Keratinocyte (primary cell): ENCODE measurements at regions not wholly inside any gene's neighbourhood (a gene's known extent, or its start where the extent isn't known, plus 50 kb on each side); places are given as distances from the start of the nearest gene placed in this dataset.

ENCODE experiments used
- DNase-seq: peaks from one replicate; pipeline ENCODE4 v3.0.0-alpha.2; 2011; ENCODE audit warnings: low read depth, missing footprints, low spot score
- FAIRE-seq: peaks from 2 replicates; lab custom pipeline; 2011; peaks lifted over from hg19 to GRCh38; lab: Jason Lieb, UNC
- H2AFZ ChIP-seq: 2 replicates; pipeline ENCODE4 v1.6.0; 2012; ENCODE audit warnings: low read length, control low read depth, inconsistent platforms; ENCODE audit not compliant: control insufficient read depth
- H3K27ac ChIP-seq: 2 replicates; pipeline ENCODE4 v1.5.1; 2011; ENCODE audit warnings: low read length; ENCODE audit not compliant: control insufficient read depth, insufficient read depth
- H3K27me3 ChIP-seq: 3 replicates; pipeline ENCODE4 v1.6.0; 2011; ENCODE audit warnings: low read length; ENCODE audit not compliant: control insufficient read depth, insufficient read depth; ENCODE audit errors: extremely low read depth
- H3K36me3 ChIP-seq, 2 experiments: 2 replicates in 1 of 2; 3 replicates in 1 of 2; pipeline ENCODE4 v1.5.1; 2011; ENCODE audit warnings: low read length in 2 of 2, mild to moderate bottlenecking in 1 of 2; ENCODE audit not compliant: control insufficient read depth in 2 of 2, insufficient read depth in 2 of 2; ENCODE audit errors: extremely low read depth in 1 of 2
- H3K4me1 ChIP-seq: 3 replicates; pipeline ENCODE4 v1.5.1; 2011; ENCODE audit warnings: low read length; ENCODE audit not compliant: control insufficient read depth, insufficient read depth; ENCODE audit errors: extremely low read depth
- H3K4me2 ChIP-seq: 3 replicates; pipeline ENCODE4 v1.6.0; 2011; ENCODE audit warnings: low read depth, low read length; ENCODE audit not compliant: control insufficient read depth, insufficient read depth; ENCODE audit errors: extremely low read depth
- H3K4me3 ChIP-seq, 3 experiments: fragments of 200-600 bp in 1 of 3; sonication (generic) in 1 of 3; 2 replicates in 2 of 3; 3 replicates in 1 of 3; pipeline ENCODE4 v1.5.1; 2011 to 2016; ENCODE audit warnings: low read length in 3 of 3, mild to moderate bottlenecking in 3 of 3, control low read depth in 2 of 3, inconsistent platforms in 1 of 3, low read depth in 1 of 3, mixed read lengths in 1 of 3, mixed run types in 1 of 3, moderate library complexity in 1 of 3; ENCODE audit not compliant: control insufficient read depth in 2 of 3, insufficient read depth in 2 of 3; ENCODE audit errors: extremely low read depth in 1 of 3
- H3K79me2 ChIP-seq: 2 replicates; pipeline ENCODE4 v1.6.0; 2012; ENCODE audit warnings: low read length; ENCODE audit not compliant: control insufficient read depth, insufficient read depth
- H3K9ac ChIP-seq: 3 replicates; pipeline ENCODE4 v1.6.0; 2011; ENCODE audit warnings: low read length; ENCODE audit not compliant: control insufficient read depth, insufficient read depth; ENCODE audit errors: extremely low read depth
- H3K9me1 ChIP-seq: 3 replicates; pipeline ENCODE4 v1.6.0; 2011; ENCODE audit warnings: low read length; ENCODE audit not compliant: control insufficient read depth, insufficient read depth; ENCODE audit errors: extremely low read depth
- H3K9me3 ChIP-seq: 2 replicates; pipeline ENCODE4 v1.5.1; 2012; ENCODE audit warnings: low read depth, low read length; ENCODE audit not compliant: control insufficient read depth
- H4K20me1 ChIP-seq: 3 replicates; pipeline ENCODE4 v1.6.0; 2011; ENCODE audit warnings: low read length; ENCODE audit not compliant: control insufficient read depth, insufficient read depth; ENCODE audit errors: extremely low read depth
- EZH2 ChIP-seq: IDR thresholded peaks from one replicate; pipeline ENCODE4 v1.6.1; 2012; ENCODE audit warnings: inconsistent platforms, mild to moderate bottlenecking, low read length, moderate library complexity
- dilution Hi-C: fragments of 300-500 bp; cut with MboI; formaldehyde crosslinking; loops from one replicate; pipeline ENCODE4 v1.7.0; 2020; ENCODE audit warnings: low sequenced_read_pairs; ENCODE audit not compliant: extremely low pct_ligation_motif_present
- TF ChIP-seq, protein P1 (sequence below), 3 experiments: IDR thresholded peaks in 1 of 3; conservative IDR thresholded peaks in 1 of 3; optimal IDR thresholded peaks in 1 of 3; 2 replicates in 2 of 3; 3 replicates in 1 of 3; pipeline versions ENCODE3 to v1.5.1; 2011; ENCODE audit warnings: low read length in 3 of 3, mild to moderate bottlenecking in 3 of 3, moderate library complexity in 2 of 3, control low read depth in 1 of 3, inconsistent platforms in 1 of 3; ENCODE audit not compliant: insufficient read depth in 2 of 3; ENCODE audit errors: extremely low read depth in 1 of 3

DNA sequence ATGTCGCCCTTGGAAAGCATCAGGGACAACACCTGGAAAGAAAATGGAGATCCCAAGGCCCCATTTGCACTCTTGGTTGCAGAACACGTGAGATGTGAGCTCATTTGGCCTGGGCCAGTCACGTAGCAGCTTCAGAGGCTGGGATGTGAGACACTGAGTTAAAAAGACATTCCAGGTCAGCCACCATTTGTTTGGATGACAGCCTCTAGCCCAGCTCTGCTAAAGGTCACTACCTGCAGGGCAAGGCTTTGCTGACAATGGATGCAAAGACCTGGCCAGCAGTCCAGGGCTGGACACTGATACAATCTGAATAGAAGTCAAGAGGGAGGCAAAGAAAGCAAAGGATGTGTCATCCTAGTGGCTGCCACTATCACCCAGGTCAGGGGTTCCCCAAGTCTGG, 83.9 kb upstream of the LRPPRC start:
- FAIRE-seq, result no peak
- dilution Hi-C loops, result no loop called here
- TF ChIP-seq, protein P1, sequence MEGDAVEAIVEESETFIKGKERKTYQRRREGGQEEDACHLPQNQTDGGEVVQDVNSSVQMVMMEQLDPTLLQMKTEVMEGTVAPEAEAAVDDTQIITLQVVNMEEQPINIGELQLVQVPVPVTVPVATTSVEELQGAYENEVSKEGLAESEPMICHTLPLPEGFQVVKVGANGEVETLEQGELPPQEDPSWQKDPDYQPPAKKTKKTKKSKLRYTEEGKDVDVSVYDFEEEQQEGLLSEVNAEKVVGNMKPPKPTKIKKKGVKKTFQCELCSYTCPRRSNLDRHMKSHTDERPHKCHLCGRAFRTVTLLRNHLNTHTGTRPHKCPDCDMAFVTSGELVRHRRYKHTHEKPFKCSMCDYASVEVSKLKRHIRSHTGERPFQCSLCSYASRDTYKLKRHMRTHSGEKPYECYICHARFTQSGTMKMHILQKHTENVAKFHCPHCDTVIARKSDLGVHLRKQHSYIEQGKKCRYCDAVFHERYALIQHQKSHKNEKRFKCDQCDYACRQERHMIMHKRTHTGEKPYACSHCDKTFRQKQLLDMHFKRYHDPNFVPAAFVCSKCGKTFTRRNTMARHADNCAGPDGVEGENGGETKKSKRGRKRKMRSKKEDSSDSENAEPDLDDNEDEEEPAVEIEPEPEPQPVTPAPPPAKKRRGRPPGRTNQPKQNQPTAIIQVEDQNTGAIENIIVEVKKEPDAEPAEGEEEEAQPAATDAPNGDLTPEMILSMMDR (optimal IDR thresholded peaks at IDR 0.05 in 1 of 3, IDR thresholded peaks at IDR 0.05 in 1 of 3, conservative IDR thresholded peaks at IDR 0.05 in 1 of 3; ENCODE audit: extremely low read depth in 1 of 3, insufficient read depth in 2 of 3, low read length in 3 of 3), result no peak

DNA sequence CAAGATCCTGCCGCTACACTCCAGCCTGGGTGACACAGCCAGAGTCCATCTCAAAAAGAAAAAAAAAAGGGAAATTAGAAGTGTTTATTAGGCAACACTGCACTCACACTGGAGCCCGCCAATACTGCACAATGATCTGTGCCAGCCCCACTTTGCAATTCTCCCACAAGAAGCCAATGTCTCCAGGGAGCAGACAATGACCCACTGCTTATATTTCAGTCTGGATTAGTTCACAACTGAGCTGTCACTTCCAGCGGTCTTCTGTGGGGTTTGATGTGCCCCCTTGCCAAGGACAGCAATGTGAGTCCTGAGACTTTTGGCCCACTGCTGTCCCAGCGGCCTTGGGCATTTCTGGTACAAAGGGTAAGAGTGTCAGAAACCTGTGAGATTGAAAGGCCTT, 85.6 kb upstream of the PPM1B start:
- H3K79me2 ChIP-seq, result no peaks in the 10 kb centered on the region
- H3K4me3 ChIP-seq, result no peak overlapping the region
- H3K4me1 ChIP-seq, result peaks cover 5% of the 10 kb centered on the region
- no peaks in the 10 kb centered on the region for H3K9me3 ChIP-seq
- no peaks in the 10 kb centered on the region for H3K27me3 ChIP-seq
- FAIRE-seq (no peak), DNase-seq (no peak)
- H3K9me1 ChIP-seq, result no peaks in the 10 kb centered on the region
- H2AFZ ChIP-seq, result no peak overlapping the region
- no peak overlapping the region for H3K4me2 ChIP-seq
- H3K9ac ChIP-seq, result no peak overlapping the region
- no peak overlapping the region for H3K27ac ChIP-seq
- H3K36me3 ChIP-seq, result no peaks in the 10 kb centered on the region
- no peaks in the 10 kb centered on the region for H4K20me1 ChIP-seq
- dilution Hi-C loops, result no loop called here
- TF ChIP-seq, protein P1 (optimal IDR thresholded peaks at IDR 0.05 in 1 of 3, IDR thresholded peaks at IDR 0.05 in 1 of 3, conservative IDR thresholded peaks at IDR 0.05 in 1 of 3; ENCODE audit: extremely low read depth in 1 of 3, insufficient read depth in 2 of 3, low read length in 3 of 3), result no peak
- no peak for TF ChIP-seq EZH2

More for the DNA sequence above, 83.9 kb upstream of the LRPPRC start:
- no peak overlapping the region for H2AFZ ChIP-seq
- H3K27ac ChIP-seq, result no peak overlapping the region
- H3K9me3 ChIP-seq, result no peaks in the 10 kb centered on the region
- no peaks in the 10 kb centered on the region for H3K9me1 ChIP-seq
- no peak for DNase-seq
- H3K79me2 ChIP-seq, result no peaks in the 10 kb centered on the region
- no peaks in the 10 kb centered on the region for H4K20me1 ChIP-seq
- no peak overlapping the region for H3K4me2 ChIP-seq
- H3K36me3 ChIP-seq, result no peaks in the 10 kb centered on the region
- H3K27me3 ChIP-seq, result no peaks in the 10 kb centered on the region
- no peak overlapping the region for H3K9ac ChIP-seq
- no peaks in the 10 kb centered on the region for H3K4me1 ChIP-seq
- H3K4me3 ChIP-seq, result no peak overlapping the region
